Stimulated activated CD4-positive, alpha-beta T cell treated with anti-CD3 and anti-CD28 coated beads, Interleukin-2, amount 100 ng/mL, for 24 hours (primary cell): ENCODE measurements at regions not wholly inside any gene's neighbourhood (a gene's known extent, or its start where the extent isn't known, plus 50 kb on each side); places are given as distances from the start of the nearest gene placed in this dataset.
"Not testable (repeated sequence)": the region's sequence is repeated elsewhere in the genome, so short reads cannot be mapped to it uniquely, and the experiment has no call there.

Experiments
- DNase-seq, 2 donors: peaks; one replicate each; pipeline ENCODE4 v3.0.0-alpha.2; 2020

- peak in 1 of 2 donors; percentile 22 for DNase-seq
These were observed 164.0 kb downstream of the IL20RB start for GRCh38 chr3:137121704-137122314.

- no peak for DNase-seq
These were observed 173.3 kb downstream of the IL20RB start for GRCh38 chr3:137131081-137131480.

- no peak for DNase-seq
These were observed 176.6 kb downstream of the IL20RB start for GRCh38 chr3:137134431-137134830.

GRCh38 chr3:137148406-137148805 is 190.6 kb downstream of the IL20RB start:
- DNase-seq, result no peak

- DNase-seq, result no peak
These were observed 191.1 kb downstream of the IL20RB start for GRCh38 chr3:137148917-137149316.

GRCh38 chr3:137150825-137151224 is 193.0 kb downstream of the IL20RB start:
- no peak for DNase-seq

- not testable (repeated sequence) for DNase-seq
These were observed 195.3 kb downstream of the IL20RB start for GRCh38 chr3:137153046-137153445.

GRCh38 chr3:137163241-137163871 is 205.6 kb downstream of the IL20RB start:
- no peak for DNase-seq

GRCh38 chr3:137163958-137164357 is 206.2 kb downstream of the IL20RB start:
- DNase-seq, result no peak

GRCh38 chr3:137165117-137165806 is 207.5 kb downstream of the IL20RB start:
- DNase-seq, result no peak

- no peak for DNase-seq
These were observed 214.2 kb downstream of the IL20RB start for GRCh38 chr3:137171834-137172603.

- DNase-seq, result no peak
These were observed 214.9 kb downstream of the IL20RB start for GRCh38 chr3:137172728-137173127.

GRCh38 chr3:137174514-137174913 is 216.7 kb downstream of the IL20RB start:
- no peak for DNase-seq

GRCh38 chr3:137180220-137180619 is 222.4 kb downstream of the IL20RB start:
- DNase-seq, result no peak

- no peak for DNase-seq
These were observed 233.5 kb downstream of the IL20RB start for GRCh38 chr3:137191133-137191923.

- no peak for DNase-seq
These were observed 234.2 kb downstream of the IL20RB start for GRCh38 chr3:137191951-137192350.

- no peak for DNase-seq
These were observed 236.5 kb downstream of the IL20RB start for GRCh38 chr3:137194301-137194700.

- not testable (repeated sequence) for DNase-seq
These were observed 240.6 kb downstream of the IL20RB start for GRCh38 chr3:137198374-137198773.

GRCh38 chr3:137199678-137200077 is 241.9 kb downstream of the IL20RB start:
- DNase-seq, result no peak

- no peak for DNase-seq
These were observed 243.3 kb downstream of the IL20RB start for GRCh38 chr3:137201066-137201465.

- no peak for DNase-seq
These were observed 245.2 kb downstream of the IL20RB start for GRCh38 chr3:137202941-137203340.

- DNase-seq, result no peak
These were observed 246.6 kb downstream of the IL20RB start for GRCh38 chr3:137204409-137204808.
